Sciatic nerve (tissue), 2 donors: ENCODE measurements at regions not wholly inside any gene's neighbourhood (a gene's known extent, or its start where the extent isn't known, plus 50 kb on each side); places are given as distances from the start of the nearest gene placed in this dataset.
A peak's percentile ranks its signal among the peaks of the same experiment; 100 is the strongest.

Experiments
- ATAC-seq: fragments of 200-7000 bp; cut with Tn5 transposase; one replicate; pipeline ENCODE4 v1.9.1; 2020; ENCODE audit warnings: mild to moderate bottlenecking, moderate library complexity
- DNase-seq: peaks from one replicate; pipeline ENCODE4 v3.0.0-alpha.2; 2020; ENCODE audit warnings: low spot score
- intact Hi-C: fragments of 100-400 bp; cut with DNase I; formaldehyde crosslinking; loops from one replicate; pipeline ENCODE4 v1.14.2; 2022
- donor health status: DM: no; HTN: no; CAD: no.
- donor health status: DM: no; HTN: no; CAD: no.

- ATAC-seq (no peak), DNase-seq (no peak)
- intact Hi-C loops = no loop called here
These were observed 120.4 kb upstream of the SPRY4 start for GRCh38 chr5:142445266-142445665.

- ATAC-seq (peak; percentile 60), DNase-seq (no peak)
- intact Hi-C loops = no loop called here
These were observed 116.8 kb upstream of the SPRY4 start for GRCh38 chr5:142441616-142442015.

DNA sequence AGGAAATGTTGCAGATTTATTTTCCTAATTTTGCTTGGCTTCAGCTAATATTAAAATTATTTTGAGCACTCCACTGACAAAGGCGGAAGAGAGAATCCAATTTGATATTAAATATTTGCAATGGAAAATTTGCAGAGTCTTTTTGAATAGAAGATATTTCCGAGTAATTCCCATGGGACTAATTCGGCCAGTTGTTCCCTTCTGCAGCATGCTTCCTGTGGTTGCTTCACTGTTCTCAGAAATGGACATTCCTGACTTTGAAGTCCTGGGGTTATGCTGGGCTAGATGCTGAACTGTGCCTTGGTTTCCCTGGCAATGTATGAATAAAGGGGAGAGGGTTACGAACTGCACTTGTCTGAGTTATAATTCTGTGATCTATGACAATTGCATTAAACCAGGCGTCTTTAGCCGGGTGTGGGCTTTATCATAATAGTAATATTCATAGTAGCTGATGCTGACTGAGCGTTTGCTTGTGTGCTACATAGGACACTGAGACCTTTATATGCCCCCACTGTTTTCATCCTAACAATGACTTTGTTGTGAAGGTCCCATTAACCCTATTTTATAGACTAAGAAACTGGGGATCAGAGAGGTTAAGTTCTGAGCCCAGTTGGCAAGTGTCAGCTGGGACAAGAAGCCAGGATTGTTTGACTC lies 114.5 kb upstream of the SPRY4 start:
- no peak for DNase-seq
- intact Hi-C loops = no loop called here
- ATAC-seq = peak; percentile 90

GRCh38 chr5:142438573-142438972 lies 113.8 kb upstream of the SPRY4 start:
- no peak for DNase-seq
- ATAC-seq = peak; percentile 39
- intact Hi-C loops = no loop called here

DNA sequence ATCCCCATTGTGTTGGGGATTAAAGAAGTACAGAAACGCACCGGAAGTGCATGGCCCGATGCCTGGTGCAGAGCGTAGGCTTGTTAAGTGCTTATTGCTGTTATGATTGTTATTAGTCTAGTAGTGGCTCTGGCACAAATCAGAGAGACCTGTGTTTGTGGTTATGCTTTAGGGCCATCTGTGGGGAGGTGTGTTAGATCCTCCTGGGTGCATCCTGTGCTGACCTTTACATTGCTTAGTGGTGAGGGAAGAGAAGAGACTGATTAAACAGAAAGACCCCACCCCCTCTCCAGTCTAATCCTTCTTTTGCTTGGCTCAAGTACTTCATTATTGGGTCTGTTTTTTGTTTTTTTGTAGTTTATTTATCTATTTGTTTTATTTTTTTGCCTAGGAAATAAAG lies 112.7 kb upstream of the SPRY4 start:
- DNase-seq = no peak
- no peak for ATAC-seq
- intact Hi-C loops = no loop called here

- DNase-seq = no peak
- intact Hi-C loops = no loop called here
- no peak for ATAC-seq
These were observed 110.7 kb upstream of the SPRY4 start for GRCh38 chr5:142435410-142436115.

DNA sequence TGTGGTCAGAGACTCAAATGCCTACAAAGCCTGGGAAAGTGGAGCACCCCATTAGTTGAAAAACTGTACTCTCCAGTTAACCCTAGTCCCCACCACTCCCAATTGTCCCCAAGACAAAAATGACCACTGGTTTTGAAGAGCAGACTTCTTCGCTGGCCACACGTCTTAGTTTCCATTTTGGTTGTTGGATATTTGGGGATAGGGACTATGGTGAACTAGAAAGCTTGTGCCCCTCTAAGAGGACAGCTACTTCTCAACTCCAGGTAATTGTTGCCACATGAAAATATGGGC lies 109.4 kb upstream of the SPRY4 start:
- ATAC-seq (no peak), DNase-seq (no peak)
- intact Hi-C loops = no loop called here

DNA sequence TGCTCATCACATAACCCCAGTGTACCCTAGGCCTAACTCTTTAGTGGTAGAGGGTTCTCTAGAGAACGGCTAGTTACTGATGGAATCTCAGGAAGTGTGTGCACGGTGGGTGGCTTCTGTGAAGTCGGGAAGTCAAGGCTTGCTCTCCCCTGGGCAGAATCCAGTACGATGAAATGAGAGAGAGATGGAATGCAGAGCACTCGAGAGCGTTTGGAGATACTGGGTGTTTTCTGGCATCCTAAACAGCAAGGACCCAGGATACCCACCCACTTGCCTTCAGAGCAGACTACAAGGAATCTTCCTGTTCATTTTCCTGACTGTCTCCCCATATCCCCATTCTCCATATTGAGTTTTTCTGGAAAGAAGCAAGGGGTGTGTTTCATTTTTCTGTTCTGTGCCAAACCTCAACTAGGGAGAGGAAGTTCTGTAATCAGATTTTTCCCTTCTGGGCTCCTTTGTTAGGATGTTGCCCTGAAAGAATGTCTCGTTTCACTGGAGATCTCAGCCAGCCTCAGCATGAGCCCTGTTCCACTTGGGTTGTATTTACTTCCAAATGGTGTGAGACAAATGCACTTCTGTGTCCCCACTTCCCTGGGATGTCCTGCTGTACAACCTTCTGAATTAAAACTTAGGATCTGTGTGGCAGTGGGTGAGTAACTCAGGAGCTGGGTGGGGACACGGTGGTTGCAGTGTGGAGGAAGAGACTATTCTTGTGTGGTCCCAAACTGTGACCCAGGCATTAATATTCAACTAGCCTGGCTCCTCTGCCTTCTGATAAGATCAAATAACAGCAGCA lies 108.9 kb upstream of the SPRY4 start:
- intact Hi-C loops = no loop called here
- ATAC-seq (peak; percentile 66), DNase-seq (no peak)

DNA sequence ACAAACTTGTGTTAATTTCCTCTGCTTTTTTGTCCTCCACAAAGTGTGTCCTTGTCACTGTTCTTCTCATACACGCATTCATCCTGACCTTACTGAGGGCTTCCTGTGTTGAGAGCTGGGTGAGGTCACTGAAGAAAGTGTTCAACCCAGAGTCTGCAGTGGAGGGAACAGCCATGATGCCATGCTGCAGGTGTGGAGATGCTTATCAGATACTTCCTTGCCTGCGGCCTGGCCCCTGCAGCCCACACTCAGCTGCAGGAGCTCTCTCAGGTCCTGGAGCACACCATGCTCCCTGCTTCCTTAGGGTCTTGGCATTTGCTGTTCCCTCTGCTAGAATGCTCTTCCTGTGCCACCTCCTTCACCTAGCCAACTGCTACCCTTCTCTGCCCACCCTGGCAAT lies 108.1 kb upstream of the SPRY4 start:
- no peak for DNase-seq
- peak; percentile 33 for ATAC-seq
- intact Hi-C loops = no loop called here

DNA sequence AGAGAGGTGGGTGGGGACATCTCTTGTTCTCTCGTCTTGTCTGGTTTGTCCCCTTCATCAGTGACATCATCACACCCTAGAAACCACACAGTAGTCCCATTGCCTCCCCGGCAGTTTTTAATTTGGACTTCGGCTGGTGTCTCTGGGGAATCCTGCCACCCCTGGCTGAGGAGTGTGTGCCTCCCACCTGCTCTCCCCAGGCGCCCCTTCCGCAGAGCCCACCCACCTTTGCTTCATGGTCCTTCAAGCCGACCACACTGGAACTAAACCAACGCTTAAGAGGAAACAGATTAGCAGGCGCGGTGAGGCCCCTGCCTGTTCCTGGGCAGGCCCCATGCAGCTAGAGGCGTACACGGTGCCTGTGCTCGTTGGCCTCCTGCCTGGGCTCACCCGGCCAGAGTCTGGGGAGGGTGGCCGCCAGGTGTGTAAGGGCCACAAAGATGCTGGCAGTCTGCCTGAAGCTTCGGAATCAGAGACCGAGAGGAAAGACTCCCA lies 107.6 kb upstream of the SPRY4 start:
- intact Hi-C loops = no loop called here
- no peak for DNase-seq
- peak; percentile 46 for ATAC-seq

GRCh38 chr5:142428773-142429473 lies 104.1 kb upstream of the SPRY4 start:
- DNase-seq (no peak), ATAC-seq (no peak)
- intact Hi-C loops = no loop called here

DNA sequence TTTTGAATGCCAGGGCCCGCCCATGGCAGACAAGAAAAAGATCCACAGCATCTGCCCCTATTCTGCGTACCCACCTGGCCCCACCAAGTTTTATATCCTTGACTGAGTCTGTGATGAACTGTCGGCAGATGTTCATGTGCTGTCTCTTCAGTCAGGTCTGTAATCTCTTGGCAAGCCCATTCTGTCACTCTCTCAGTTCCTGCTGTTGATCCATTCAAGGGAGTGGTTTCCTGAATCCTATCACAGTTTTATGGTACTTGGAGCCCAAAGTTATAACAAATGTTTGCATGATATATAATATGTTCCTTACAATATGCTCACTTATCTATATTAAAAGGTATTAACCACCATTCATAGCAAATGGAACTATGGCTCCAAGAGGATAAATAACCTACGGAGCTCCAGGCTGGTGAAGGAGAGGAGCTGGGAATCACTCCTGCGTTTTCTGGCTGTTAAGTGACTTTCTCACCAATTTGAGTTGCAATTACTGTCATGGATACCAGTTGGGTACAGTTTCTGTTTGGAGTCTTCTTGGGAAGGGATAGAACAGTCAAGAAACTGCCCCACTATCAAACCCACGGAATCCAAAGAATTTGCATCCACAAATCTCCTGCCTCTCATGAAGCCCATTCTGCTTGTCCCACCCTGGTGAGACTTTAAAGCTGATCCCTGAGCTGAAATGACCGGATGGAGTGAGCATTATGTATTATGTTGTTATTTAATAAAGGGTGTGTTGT lies 103.4 kb upstream of the SPRY4 start:
- intact Hi-C loops = no loop called here
- DNase-seq (no peak), ATAC-seq (no peak)

GRCh38 chr5:142427529-142427928 lies 102.7 kb upstream of the SPRY4 start:
- intact Hi-C loops = no loop called here
- ATAC-seq (no peak), DNase-seq (no peak)

DNA sequence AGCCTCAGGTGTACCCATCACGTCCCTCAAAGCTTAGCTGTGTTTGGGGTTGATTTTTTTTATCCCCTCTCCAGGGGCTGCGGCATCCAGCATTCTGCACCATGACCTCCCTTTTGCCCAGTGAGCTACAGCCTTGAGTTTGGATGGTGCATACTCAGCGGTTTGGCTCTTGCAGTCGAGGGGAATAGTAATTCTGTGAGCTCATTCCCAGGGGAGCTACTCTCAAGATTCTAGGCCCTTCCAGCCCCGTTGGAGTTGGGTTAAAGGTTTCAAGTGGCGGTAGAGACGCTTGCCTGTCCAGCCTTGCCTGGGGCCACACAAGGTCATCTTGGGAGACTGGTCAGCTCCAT lies 102.2 kb upstream of the SPRY4 start:
- no peak for DNase-seq
- peak; percentile 58 for ATAC-seq

GRCh38 chr5:142426129-142427014 lies 101.6 kb upstream of the SPRY4 start:
- intact Hi-C loops = no loop called here
- ATAC-seq = peak; percentile 40

More for the DNA sequence above, 102.2 kb upstream of the SPRY4 start:
- intact Hi-C loops = no loop called here

DNA sequence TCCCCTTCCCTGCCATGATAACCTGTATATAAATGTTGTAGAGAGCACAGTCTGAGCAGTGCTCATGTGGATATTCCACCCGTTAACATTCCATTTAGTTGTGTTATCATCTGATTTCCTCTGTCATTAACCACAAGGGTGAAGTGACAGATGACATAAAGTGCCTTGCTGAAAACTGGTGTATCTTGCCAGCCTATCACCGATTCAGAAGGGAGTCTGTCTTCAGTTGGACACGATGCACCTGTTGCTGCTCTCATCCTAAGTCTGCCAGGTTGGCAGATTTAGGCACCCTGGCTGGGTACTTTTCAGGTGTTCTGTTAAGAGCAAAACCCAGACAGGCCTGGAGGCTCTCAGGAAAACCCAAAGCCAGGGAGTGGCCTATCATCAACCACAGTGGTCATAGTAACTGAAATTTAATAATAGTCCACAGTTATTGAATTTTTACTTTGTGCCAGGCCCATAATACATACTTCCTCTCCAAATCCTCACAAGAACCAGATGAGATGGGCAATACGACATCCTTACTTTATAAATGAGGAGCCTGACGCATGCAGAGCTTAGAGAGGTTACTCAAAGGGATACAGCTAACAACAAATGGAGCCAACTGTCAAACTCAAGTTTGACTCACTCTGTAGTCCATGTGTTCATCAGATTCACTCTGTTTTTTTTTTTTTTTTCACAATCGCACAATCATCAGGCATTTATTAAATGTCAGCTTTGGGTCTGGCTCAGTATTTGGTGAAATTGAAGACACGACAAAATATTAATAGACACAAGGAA lies 100.7 kb upstream of the SPRY4 start:
- no peak for DNase-seq
- no peak for ATAC-seq
- intact Hi-C loops = no loop called here

More at GRCh38 chr5:142426129-142427014, 101.6 kb upstream of the SPRY4 start:
- DNase-seq = peak; percentile 70

DNA sequence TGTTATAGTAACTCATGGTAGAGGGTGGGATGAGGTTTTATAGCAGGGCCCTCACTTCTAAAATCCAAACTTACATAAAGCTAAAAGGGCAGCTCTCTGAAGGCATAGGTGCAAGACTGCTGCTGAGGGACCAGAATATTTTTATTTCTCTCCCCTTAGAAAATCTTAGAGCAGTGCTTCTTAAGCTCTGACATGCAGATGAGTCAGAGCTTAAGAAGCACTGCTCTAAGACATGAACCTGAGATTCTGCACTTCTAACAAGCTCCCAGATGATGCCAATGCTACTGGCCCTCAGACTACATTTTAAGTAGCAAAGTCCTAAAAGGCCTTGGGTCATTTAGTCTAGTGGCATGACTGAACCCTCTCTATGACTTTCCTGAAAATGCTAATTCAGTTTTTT lies 97.6 kb upstream of the SPRY4 start:
- ATAC-seq (no peak), DNase-seq (no peak)
- intact Hi-C loops = no loop called here
